ENCODE measurements at regions not wholly inside any gene's neighbourhood (a gene's known extent, or its start where the extent isn't known, plus 50 kb on each side); places are given as distances from the start of the nearest gene placed in this dataset.

GRCh38 chr12:39697108-39697507 is 77.5 kb upstream of the ABCD2 start:
- Mint-ChIP-seq H3K4me1 (peaks cover 2 to 4% of the 10 kb centered on the region in 2 experiments; a peak in 2 of 4 replicates), H3K27ac (no peak overlapping the region), H3K27me3 (ENCODE audit: low read depth) (no peaks in the 10 kb centered on the region), H3K36me3 (ENCODE audit: insufficient read depth in 1 of 3, low read depth in 3 of 3) (peaks cover 8 to 18% (median 11%) of the 10 kb centered on the region in 3 experiments), H3K9me3 (peaks cover 18 to 31% of the 10 kb centered on the region in 2 experiments), H3K4me3 (no peak overlapping the region)
- Histone ChIP-seq H2BK12ac (ENCODE audit: insufficient read length, low read depth, low read length) (no peak overlapping the region), H3T11ph (ENCODE audit: low read length) (no peak overlapping the region), H3K23me2 (ENCODE audit: insufficient read length, low read depth, low read length, poor library complexity, severe bottlenecking) (no peaks in the 10 kb centered on the region), H3K14ac (ENCODE audit: insufficient read depth, low read length) (no peak overlapping the region), H3K79me2 (ENCODE audit: insufficient read depth, low read length) (no peaks in the 10 kb centered on the region), H2BK15ac (ENCODE audit: low read depth, low read length) (no peak overlapping the region), H3K4me1 (ENCODE audit: insufficient read depth, low read length) (no peaks in the 10 kb centered on the region), H3K23ac (ENCODE audit: insufficient read length, low read depth, low read length) (no peak overlapping the region), H2AK5ac (ENCODE audit: insufficient read length, low read length) (no peak overlapping the region), H3K4ac (ENCODE audit: low read depth, low read length) (no peak overlapping the region), H4K91ac (ENCODE audit: insufficient read length, low read depth, low read length) (no peak overlapping the region), H3K56ac (ENCODE audit: insufficient read length, low read depth, low read length) (no peak overlapping the region), H3K9ac (ENCODE audit: extremely low read depth, insufficient read length, low read length) (no peak overlapping the region), H2AFZ (ENCODE audit: low read length) (no peak overlapping the region), H2BK120ac (ENCODE audit: low read depth, low read length, poor library complexity, severe bottlenecking) (no peak overlapping the region), H3K79me1 (ENCODE audit: insufficient read depth, low read depth, low read length, poor library complexity, severe bottlenecking) (no peaks in the 10 kb centered on the region), H4K5ac (ENCODE audit: insufficient read length, low read depth, low read length) (no peak overlapping the region), H3K9me3 (ENCODE audit: control insufficient read depth, low read depth, low read length) (no peaks in the 10 kb centered on the region), H3K4me2 (ENCODE audit: insufficient read depth, insufficient read length, low read length) (no peak overlapping the region), H3K27ac (ENCODE audit: insufficient read length, low read depth, low read length) (no peak overlapping the region), H4K8ac (replicated peaks; ENCODE audit: insufficient read length, low read depth, low read length) (no peak overlapping the region), H3K27me3 (ENCODE audit: insufficient read depth, low read length) (no peaks in the 10 kb centered on the region), H2BK5ac (ENCODE audit: insufficient read length, low read length) (no peak overlapping the region), H4K20me1 (ENCODE audit: control insufficient read depth, insufficient read depth, insufficient read length) (no peaks in the 10 kb centered on the region), H3K18ac (ENCODE audit: insufficient read length, low read depth, low read length) (no peak overlapping the region), H2BK20ac (ENCODE audit: low read depth, low read length, poor library complexity, severe bottlenecking) (no peak overlapping the region)
- TF ChIP-seq CTCF (conservative IDR thresholded peaks at IDR 0.05): no peak
- no peak for DNase-seq
- WGBS (ENCODE audit: extremely low coverage, insufficient read length, low lambda C conversion rate): no CpG with 5 or more reads among the region's 4 CpGs

Data from H9 (cell line).